AG10803 (cell line): ENCODE measurements at regions not wholly inside any gene's neighbourhood (a gene's known extent, or its start where the extent isn't known, plus 50 kb on each side); places are given as distances from the start of the nearest gene placed in this dataset.

ENCODE experiments used
- DNase-seq: peaks from one replicate; pipeline ENCODE4 v3.0.0; 2010; ENCODE audit warnings: low read depth
- H3K4me3 ChIP-seq: 2 replicates; pipeline ENCODE4 v1.5.1; 2011; ENCODE audit warnings: mild to moderate bottlenecking, low read length, control low read depth
- CTCF ChIP-seq: conservative IDR thresholded peaks from 2 replicates; pipeline ENCODE4 v1.5.1; 2011; ENCODE audit warnings: mild to moderate bottlenecking, low read length, control low read depth, inconsistent platforms

GRCh38 chr4:62550121-62550520 is 1350.0 kb downstream of the ADGRL3 start:
- DNase-seq = no peak
- no peak overlapping the region for H3K4me3 ChIP-seq
- no peak for TF ChIP-seq CTCF

GRCh38 chr4:62549601-62550000 is 1349.5 kb downstream of the ADGRL3 start:
- TF ChIP-seq CTCF = no peak
- H3K4me3 ChIP-seq = no peak overlapping the region
- no peak for DNase-seq

GRCh38 chr4:62548765-62549164 is 1348.6 kb downstream of the ADGRL3 start:
- no peak overlapping the region for H3K4me3 ChIP-seq
- DNase-seq = no peak
- no peak for TF ChIP-seq CTCF

GRCh38 chr4:62548108-62548524 is 1348.0 kb downstream of the ADGRL3 start:
- DNase-seq = no peak
- no peak overlapping the region for H3K4me3 ChIP-seq
- no peak for TF ChIP-seq CTCF

GRCh38 chr4:62544428-62544827 is 1344.3 kb downstream of the ADGRL3 start:
- no peak for DNase-seq
- no peak overlapping the region for H3K4me3 ChIP-seq
- TF ChIP-seq CTCF = no peak

GRCh38 chr4:62543002-62543401 is 1342.9 kb downstream of the ADGRL3 start:
- no peak overlapping the region for H3K4me3 ChIP-seq
- no peak for DNase-seq
- no peak for TF ChIP-seq CTCF

GRCh38 chr4:62533573-62533972 is 1333.4 kb downstream of the ADGRL3 start:
- no peak for DNase-seq
- no peak for TF ChIP-seq CTCF
- no peak overlapping the region for H3K4me3 ChIP-seq
